ENCODE measurements at regions not wholly inside any gene's neighbourhood (a gene's known extent, or its start where the extent isn't known, plus 50 kb on each side); places are given as distances from the start of the nearest gene placed in this dataset.
A peak's percentile ranks its signal among the peaks of the same experiment; 100 is the strongest.
"Not testable (repeated sequence)": the region's sequence is repeated elsewhere in the genome, so short reads cannot be mapped to it uniquely, and the experiment has no call there.

- Mint-ChIP-seq H3K36me3 (ENCODE audit: low read depth) (no peaks in the 10 kb centered on the region), H3K9me3 (no peaks in the 10 kb centered on the region), H3K4me3 (no peak overlapping the region), H3K27me3 (no peaks in the 10 kb centered on the region), H3K4me1 (ENCODE audit: low read depth) (no peaks in the 10 kb centered on the region), H3K27ac (no peak overlapping the region)
- DNase-seq: no peak
Observed at GRCh38 chr7:10604128-10604527, 369.5 kb upstream of the PHF14 start.

DNA sequence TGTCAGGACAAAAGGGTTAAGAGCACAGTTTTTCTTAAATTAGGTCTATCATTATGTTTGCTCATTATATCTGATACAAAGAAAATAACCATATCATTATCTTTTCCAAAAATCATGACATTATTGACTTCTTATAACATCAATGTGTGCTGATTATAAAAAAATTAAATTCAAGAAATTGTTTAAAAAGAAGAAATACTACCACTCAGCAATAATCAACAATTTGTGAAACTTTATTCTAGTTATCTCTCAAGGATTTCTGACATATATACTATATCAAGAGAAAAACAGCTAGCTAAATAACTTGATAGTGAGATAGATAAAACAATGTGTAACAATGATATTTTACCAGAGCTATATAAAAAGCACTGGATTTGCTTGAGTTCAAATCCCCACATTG lies 360.7 kb upstream of the PHF14 start:
- no peaks in the 10 kb centered on the region for H3K36me3 Mint-ChIP-seq (ENCODE audit: low read depth)
- no peak for DNase-seq
- no peaks in the 10 kb centered on the region for H3K27me3 Mint-ChIP-seq
- no peaks in the 10 kb centered on the region for H3K9me3 Mint-ChIP-seq
- H3K27ac Mint-ChIP-seq: no peak overlapping the region
- H3K4me1 Mint-ChIP-seq (ENCODE audit: low read depth): no peaks in the 10 kb centered on the region
- H3K4me3 Mint-ChIP-seq: no peak overlapping the region

- DNase-seq: no peak
- Mint-ChIP-seq H3K36me3 (ENCODE audit: low read depth) (no peaks in the 10 kb centered on the region), H3K9me3 (peaks cover 3% of the 10 kb centered on the region), H3K4me1 (ENCODE audit: low read depth) (no peaks in the 10 kb centered on the region), H3K4me3 (no peak overlapping the region), H3K27me3 (no peaks in the 10 kb centered on the region), H3K27ac (no peak overlapping the region)
Observed at GRCh38 chr7:10618953-10619352, 354.7 kb upstream of the PHF14 start.

GRCh38 chr7:10632712-10633111 lies 341.0 kb upstream of the PHF14 start:
- H3K4me3 Mint-ChIP-seq: no peak overlapping the region
- H3K27me3 Mint-ChIP-seq: no peaks in the 10 kb centered on the region
- no peak for DNase-seq
- no peaks in the 10 kb centered on the region for H3K9me3 Mint-ChIP-seq
- no peaks in the 10 kb centered on the region for H3K4me1 Mint-ChIP-seq (ENCODE audit: low read depth)
- H3K27ac Mint-ChIP-seq: no peak overlapping the region
- H3K36me3 Mint-ChIP-seq (ENCODE audit: low read depth): no peaks in the 10 kb centered on the region

DNA sequence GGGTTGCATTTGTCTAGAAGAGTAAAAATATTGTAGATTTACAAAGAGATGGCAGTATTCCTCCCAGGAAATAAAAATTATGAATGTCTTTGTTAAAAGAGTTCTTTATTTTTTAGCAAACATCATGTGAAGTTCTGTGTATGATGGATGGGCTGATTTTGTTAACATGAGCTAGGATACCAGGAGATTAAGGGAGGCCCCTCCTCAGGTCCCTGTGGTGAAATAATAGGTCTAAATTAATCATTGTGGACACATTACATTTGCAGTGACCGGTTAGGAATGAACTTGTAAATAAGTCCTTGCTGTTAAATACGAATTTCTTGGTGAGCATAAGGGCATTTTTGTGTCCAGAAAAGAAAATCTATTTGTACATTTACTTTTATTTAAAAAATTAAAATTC lies 339.4 kb upstream of the PHF14 start:
- Mint-ChIP-seq H3K4me3 (no peak overlapping the region), H3K27ac (no peak overlapping the region), H3K27me3 (no peaks in the 10 kb centered on the region), H3K36me3 (ENCODE audit: low read depth) (no peaks in the 10 kb centered on the region), H3K9me3 (no peaks in the 10 kb centered on the region), H3K4me1 (ENCODE audit: low read depth) (no peaks in the 10 kb centered on the region)
- no peak for DNase-seq

- H3K4me1 Mint-ChIP-seq (ENCODE audit: low read depth): peaks cover 5% of the 10 kb centered on the region
- no peak overlapping the region for H3K4me3 Mint-ChIP-seq
- H3K27me3 Mint-ChIP-seq: no peaks in the 10 kb centered on the region
- H3K36me3 Mint-ChIP-seq (ENCODE audit: low read depth): no peaks in the 10 kb centered on the region
- DNase-seq: no peak
- H3K27ac Mint-ChIP-seq: no peak overlapping the region
- H3K9me3 Mint-ChIP-seq: no peaks in the 10 kb centered on the region
Observed at GRCh38 chr7:10637991-10638390, 335.7 kb upstream of the PHF14 start.

GRCh38 chr7:10643545-10643944 lies 330.1 kb upstream of the PHF14 start:
- peaks cover under 1% of the 10 kb centered on the region for H3K27me3 Mint-ChIP-seq
- no peak for DNase-seq
- peaks cover 18% of the 10 kb centered on the region for H3K4me1 Mint-ChIP-seq (ENCODE audit: low read depth)
- no peaks in the 10 kb centered on the region for H3K9me3 Mint-ChIP-seq
- no peaks in the 10 kb centered on the region for H3K36me3 Mint-ChIP-seq (ENCODE audit: low read depth)
- peak overlapping the region; percentile 14 for H3K27ac Mint-ChIP-seq
- H3K4me3 Mint-ChIP-seq: no peak overlapping the region

DNA sequence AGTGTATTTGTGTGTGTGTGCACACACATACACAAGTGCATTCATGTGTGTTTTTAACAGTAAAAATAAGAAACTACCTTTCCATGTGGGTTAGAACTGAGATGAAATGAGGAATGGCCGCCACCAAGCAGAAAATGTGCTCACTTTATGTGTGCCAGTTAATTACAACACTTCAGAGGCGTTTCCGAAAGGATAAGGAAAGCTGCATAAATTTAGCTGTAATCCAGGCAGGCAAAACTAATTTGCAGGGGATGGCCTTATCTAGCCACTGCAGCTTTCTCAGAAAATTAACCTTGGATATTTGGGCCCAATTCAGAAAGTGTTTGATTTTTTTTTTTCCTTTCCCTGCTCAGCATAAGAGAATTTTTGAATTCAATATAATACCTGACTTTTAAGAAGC lies 328.8 kb upstream of the PHF14 start:
- no peaks in the 10 kb centered on the region for H3K36me3 Mint-ChIP-seq (ENCODE audit: low read depth)

DNA sequence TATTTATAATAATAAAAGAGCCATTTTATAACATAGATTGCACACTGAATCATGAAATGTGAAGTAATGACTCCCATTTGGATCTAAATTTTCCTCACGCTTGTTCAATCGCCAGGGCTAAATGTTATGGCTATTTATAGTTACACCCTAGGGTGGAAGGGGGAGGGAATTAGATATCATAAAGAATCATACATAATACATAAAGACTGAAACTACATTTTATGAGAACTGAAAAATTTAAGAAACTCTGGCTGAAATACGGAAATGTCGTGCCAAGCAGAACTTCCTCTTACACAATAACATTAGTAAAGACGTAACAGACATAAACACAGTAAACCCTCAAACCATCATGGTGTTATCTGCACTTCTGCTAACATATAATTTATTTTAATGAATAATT lies 327.5 kb upstream of the PHF14 start:
- Mint-ChIP-seq H3K9me3 (no peaks in the 10 kb centered on the region), H3K27me3 (peaks cover 3% of the 10 kb centered on the region), H3K4me1 (ENCODE audit: low read depth) (peaks cover 18% of the 10 kb centered on the region), H3K27ac (no peak overlapping the region), H3K4me3 (no peak overlapping the region), H3K36me3 (ENCODE audit: low read depth) (no peaks in the 10 kb centered on the region)
- DNase-seq: no peak

More for the DNA sequence above, 328.8 kb upstream of the PHF14 start:
- Mint-ChIP-seq H3K4me3 (no peak overlapping the region), H3K4me1 (ENCODE audit: low read depth) (peaks cover 18% of the 10 kb centered on the region), H3K27ac (no peak overlapping the region), H3K9me3 (no peaks in the 10 kb centered on the region), H3K27me3 (peaks cover 3% of the 10 kb centered on the region)
- no peak for DNase-seq

- H3K27ac Mint-ChIP-seq: no peak overlapping the region
- no peaks in the 10 kb centered on the region for H3K36me3 Mint-ChIP-seq (ENCODE audit: low read depth)
- H3K27me3 Mint-ChIP-seq: peaks cover 3% of the 10 kb centered on the region
- H3K4me1 Mint-ChIP-seq (ENCODE audit: low read depth): peaks cover 10% of the 10 kb centered on the region
- DNase-seq: no peak
- H3K4me3 Mint-ChIP-seq: no peak overlapping the region
- H3K9me3 Mint-ChIP-seq: no peaks in the 10 kb centered on the region
Observed at GRCh38 chr7:10648289-10648688, 325.4 kb upstream of the PHF14 start.

DNA sequence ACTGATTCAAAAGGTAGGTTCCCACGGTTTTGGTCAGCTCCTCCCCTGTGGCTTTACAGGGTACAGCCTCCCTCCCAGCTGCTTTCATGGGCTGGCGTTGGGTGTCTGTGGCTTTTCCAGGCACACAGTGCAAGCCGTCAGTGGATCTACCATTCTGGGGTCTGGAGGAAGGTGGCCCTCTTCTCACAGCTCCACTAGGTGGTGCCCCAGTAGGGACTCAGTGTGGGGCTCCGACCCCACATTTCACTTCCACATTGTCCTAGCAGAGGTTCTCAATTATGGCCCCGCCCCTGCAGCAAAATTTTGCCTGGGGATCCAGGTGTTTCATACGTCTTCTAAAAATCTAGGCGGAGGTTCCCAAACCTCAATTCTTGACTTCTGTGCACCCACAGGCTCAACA lies 324.6 kb upstream of the PHF14 start:
- not testable (repeated sequence) for H3K9me3 Mint-ChIP-seq; H3K4me1 Mint-ChIP-seq (ENCODE audit: low read depth); H3K36me3 Mint-ChIP-seq (ENCODE audit: low read depth); H3K4me3 Mint-ChIP-seq; H3K27ac Mint-ChIP-seq; H3K27me3 Mint-ChIP-seq; DNase-seq

GRCh38 chr7:10655031-10655430 lies 318.6 kb upstream of the PHF14 start:
- Mint-ChIP-seq H3K4me1 (ENCODE audit: low read depth) (no peaks in the 10 kb centered on the region), H3K27ac (no peak overlapping the region), H3K4me3 (no peak overlapping the region), H3K36me3 (ENCODE audit: low read depth) (no peaks in the 10 kb centered on the region), H3K27me3 (peaks cover 2% of the 10 kb centered on the region), H3K9me3 (no peaks in the 10 kb centered on the region)
- no peak for DNase-seq

DNA sequence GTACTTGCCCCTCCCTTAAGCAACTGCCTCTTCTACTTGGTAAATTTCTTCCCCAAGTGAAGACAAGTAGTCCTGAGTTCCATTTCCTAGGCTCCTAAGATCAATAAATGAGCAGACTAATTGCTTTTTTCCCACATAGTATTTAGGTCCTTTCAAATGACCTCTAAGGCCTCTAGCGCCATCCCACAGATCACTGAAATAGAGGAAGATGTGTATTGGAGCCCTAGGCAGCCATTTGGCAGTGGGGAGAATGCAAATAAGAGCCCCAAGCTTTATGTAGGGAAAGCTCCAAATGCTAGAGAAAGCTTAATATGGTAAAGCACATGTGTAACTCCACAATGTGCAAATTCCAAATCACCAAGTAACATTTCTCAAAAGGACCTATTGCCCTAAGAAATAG lies 316.5 kb upstream of the PHF14 start:
- Mint-ChIP-seq H3K27ac (no peak overlapping the region), H3K9me3 (no peaks in the 10 kb centered on the region), H3K36me3 (ENCODE audit: low read depth) (no peaks in the 10 kb centered on the region), H3K4me1 (ENCODE audit: low read depth) (no peaks in the 10 kb centered on the region), H3K4me3 (no peak overlapping the region), H3K27me3 (peaks cover 2% of the 10 kb centered on the region)
- no peak for DNase-seq

- Mint-ChIP-seq H3K27ac (no peak overlapping the region), H3K4me1 (ENCODE audit: low read depth) (no peaks in the 10 kb centered on the region), H3K36me3 (ENCODE audit: low read depth) (no peaks in the 10 kb centered on the region), H3K27me3 (peaks cover 2% of the 10 kb centered on the region), H3K9me3 (no peaks in the 10 kb centered on the region), H3K4me3 (no peak overlapping the region)
- no peak for DNase-seq
Observed at GRCh38 chr7:10657837-10658236, 315.8 kb upstream of the PHF14 start.

DNA sequence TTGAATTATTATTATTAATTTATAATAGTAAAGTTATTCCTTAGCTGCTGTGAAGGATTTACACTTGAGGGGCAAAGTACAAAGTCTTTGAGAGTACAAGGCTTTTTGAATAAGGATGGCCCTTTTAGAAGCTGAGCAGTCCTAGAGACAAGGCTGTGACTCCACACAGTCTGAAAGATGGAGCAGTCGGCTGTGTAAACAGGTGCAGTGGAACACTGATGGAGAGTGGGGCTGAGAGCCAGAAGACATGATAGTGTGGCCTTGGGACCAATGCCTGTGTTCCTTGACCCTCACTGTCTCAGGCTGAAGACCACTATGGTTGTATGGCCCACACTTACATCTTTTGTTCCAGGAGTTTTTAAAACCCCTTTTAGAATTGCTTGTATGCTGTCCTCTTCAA lies 311.2 kb upstream of the PHF14 start:
- DNase-seq: no peak
- peaks cover 2% of the 10 kb centered on the region for H3K4me1 Mint-ChIP-seq (ENCODE audit: low read depth)
- H3K27ac Mint-ChIP-seq: no peak overlapping the region
- no peaks in the 10 kb centered on the region for H3K9me3 Mint-ChIP-seq
- H3K36me3 Mint-ChIP-seq (ENCODE audit: low read depth): no peaks in the 10 kb centered on the region
- H3K27me3 Mint-ChIP-seq: peaks cover 2% of the 10 kb centered on the region
- no peak overlapping the region for H3K4me3 Mint-ChIP-seq

Data from activated T-cell treated with anti-CD3 and anti-CD28 coated beads, Interleukin-2, amount 50 U/mL, for 24 hours (primary cell).